Activated CD8-positive, alpha-beta memory T cell treated with anti-CD3 and anti-CD28 coated beads for 36 hours (primary cell): ENCODE measurements at regions not wholly inside any gene's neighbourhood (a gene's known extent, or its start where the extent isn't known, plus 50 kb on each side); places are given as distances from the start of the nearest gene placed in this dataset.
"Not testable (repeated sequence)": the region's sequence is repeated elsewhere in the genome, so short reads cannot be mapped to it uniquely, and the experiment has no call there.

Source experiments
- CTCF ChIA-PET: fragments of 350-600 bp; sonication (Branson Sonifier 250); formaldehyde crosslinking; loops from one replicate; lab custom pipeline; 2021; ENCODE audit warnings: antibody characterized with exemption; lab: Charles Lee
- POLR2A ChIA-PET: fragments of 350-600 bp; sonication (Branson Sonifier 250); formaldehyde crosslinking; loops from one replicate; lab custom pipeline; 2021; ENCODE audit warnings: antibody characterized with exemption; lab: Charles Lee

- ChIA-PET CTCF (interaction anchor here (1.2 kb wide), 1 partner anchor 104 kb away, joined by 3 read pairs; no protein-coding TSS in a partner anchor), POLR2A (no interaction called here)
Measured at GRCh38 chr12:59408431-59408830, 187.4 kb upstream of the SLC16A7 start.

- ChIA-PET POLR2A (no interaction called here), CTCF (interaction anchor here (1.2 kb wide), 1 partner anchor 105 kb away, joined by 3 read pairs; no protein-coding TSS in a partner anchor)
Measured at GRCh38 chr12:59407799-59408198, 188.0 kb upstream of the SLC16A7 start.

GRCh38 chr12:59405992-59406391 is 189.8 kb upstream of the SLC16A7 start:
- POLR2A ChIA-PET, result no interaction called here
- CTCF ChIA-PET, result no interaction called here

GRCh38 chr12:59404109-59404650 is 191.6 kb upstream of the SLC16A7 start:
- ChIA-PET CTCF (interaction anchor here (1.4 kb wide), 1 partner anchor 404 kb away, joined by 3 read pairs; no protein-coding TSS in a partner anchor), POLR2A (no interaction called here)

GRCh38 chr12:59403259-59403932 is 192.4 kb upstream of the SLC16A7 start:
- ChIA-PET POLR2A (no interaction called here), CTCF (interaction anchor here (1.4 kb wide), 1 partner anchor 404 kb away, joined by 3 read pairs; no protein-coding TSS in a partner anchor)

- ChIA-PET CTCF (no interaction called here), POLR2A (no interaction called here)
Measured at GRCh38 chr12:59401862-59402261, 194.0 kb upstream of the SLC16A7 start.

- CTCF ChIA-PET, result no interaction called here
- POLR2A ChIA-PET, result no interaction called here
Measured at GRCh38 chr12:59398164-59398563, 197.7 kb upstream of the SLC16A7 start.

- POLR2A ChIA-PET, result no interaction called here
Measured at GRCh38 chr12:59396919-59397318, 198.9 kb upstream of the SLC16A7 start.

GRCh38 chr12:59396519-59396918 is 199.3 kb upstream of the SLC16A7 start:
- CTCF ChIA-PET, result no interaction called here

More at GRCh38 chr12:59396919-59397318, 198.9 kb upstream of the SLC16A7 start:
- CTCF ChIA-PET, result no interaction called here

GRCh38 chr12:59395310-59395709 is 200.5 kb upstream of the SLC16A7 start:
- POLR2A ChIA-PET, CTCF ChIA-PET: not testable (repeated sequence)

More at GRCh38 chr12:59396519-59396918, 199.3 kb upstream of the SLC16A7 start:
- POLR2A ChIA-PET, result no interaction called here

GRCh38 chr12:59393506-59393905 is 202.3 kb upstream of the SLC16A7 start:
- ChIA-PET CTCF (no interaction called here), POLR2A (no interaction called here)

GRCh38 chr12:59389968-59390576 is 205.8 kb upstream of the SLC16A7 start:
- POLR2A ChIA-PET, result no interaction called here

GRCh38 chr12:59388694-59389093 is 207.1 kb upstream of the SLC16A7 start:
- POLR2A ChIA-PET, result no interaction called here
- CTCF ChIA-PET, result no interaction called here

More at GRCh38 chr12:59389968-59390576, 205.8 kb upstream of the SLC16A7 start:
- CTCF ChIA-PET, result no interaction called here

GRCh38 chr12:59388176-59388575 is 207.7 kb upstream of the SLC16A7 start:
- CTCF ChIA-PET, result no interaction called here
- POLR2A ChIA-PET, result no interaction called here

- CTCF ChIA-PET, result no interaction called here
- POLR2A ChIA-PET, result no interaction called here
Measured at GRCh38 chr12:59386236-59386635, 209.6 kb upstream of the SLC16A7 start.

GRCh38 chr12:59383079-59383822 is 212.6 kb upstream of the SLC16A7 start:
- CTCF ChIA-PET, result no interaction called here
- POLR2A ChIA-PET, result no interaction called here

GRCh38 chr12:59382282-59383078 is 213.3 kb upstream of the SLC16A7 start:
- CTCF ChIA-PET, result no interaction called here
- POLR2A ChIA-PET, result no interaction called here

- CTCF ChIA-PET, result no interaction called here
Measured at GRCh38 chr12:59381106-59381505, 214.7 kb upstream of the SLC16A7 start.

GRCh38 chr12:59375633-59376032 is 220.2 kb upstream of the SLC16A7 start:
- ChIA-PET CTCF (no interaction called here), POLR2A (no interaction called here)

More at GRCh38 chr12:59381106-59381505, 214.7 kb upstream of the SLC16A7 start:
- POLR2A ChIA-PET, result no interaction called here
